HG03521 (cell line): ENCODE measurements at regions not wholly inside any gene's neighbourhood (a gene's known extent, or its start where the extent isn't known, plus 50 kb on each side); places are given as distances from the start of the nearest gene placed in this dataset.
"Not testable (repeated sequence)": the region's sequence is repeated elsewhere in the genome, so short reads cannot be mapped to it uniquely, and the experiment has no call there.

ENCODE experiments used
- ATAC-seq: cut with Tn5 transposase; IDR thresholded peaks from one replicate; pipeline ENCODE4 v1.9.1; 2021; ENCODE audit warnings: mild to moderate bottlenecking, moderate library complexity; ENCODE audit not compliant: unreplicated experiment

GRCh38 chr7:21304808-21305375 is 123.0 kb upstream of the SP4 start:
- no peak for ATAC-seq

- ATAC-seq = no peak
Observed at GRCh38 chr7:21305455-21306235, 122.2 kb upstream of the SP4 start.

- no peak for ATAC-seq
Observed at GRCh38 chr7:21314954-21315353, 112.9 kb upstream of the SP4 start.

- no peak for ATAC-seq
Observed at GRCh38 chr7:21317966-21318915, 109.6 kb upstream of the SP4 start.

- ATAC-seq = no peak
Observed at GRCh38 chr7:21318916-21319270, 109.0 kb upstream of the SP4 start.

- no peak for ATAC-seq
Observed at GRCh38 chr7:21326241-21326640, 101.6 kb upstream of the SP4 start.

GRCh38 chr7:21326921-21327320 is 101.0 kb upstream of the SP4 start:
- ATAC-seq = no peak

- no peak for ATAC-seq
Observed at GRCh38 chr7:21327422-21328409, 100.2 kb upstream of the SP4 start.

GRCh38 chr7:21330462-21331178 is 97.3 kb upstream of the SP4 start:
- no peak for ATAC-seq

GRCh38 chr7:21334906-21335305 is 93.0 kb upstream of the SP4 start:
- no peak for ATAC-seq

GRCh38 chr7:21336743-21337142 is 91.1 kb upstream of the SP4 start:
- ATAC-seq = no peak

- ATAC-seq = no peak
Observed at GRCh38 chr7:21338728-21339164, 89.1 kb upstream of the SP4 start.

GRCh38 chr7:21344900-21345299 is 83.0 kb upstream of the SP4 start:
- ATAC-seq = not testable (repeated sequence)

GRCh38 chr7:21345361-21345760 is 82.5 kb upstream of the SP4 start:
- no peak for ATAC-seq

GRCh38 chr7:21346297-21346696 is 81.6 kb upstream of the SP4 start:
- ATAC-seq = no peak

- ATAC-seq = peak; percentile 72
Observed at GRCh38 chr7:21352540-21353387, 75.1 kb upstream of the SP4 start.

GRCh38 chr7:21353388-21353780 is 74.5 kb upstream of the SP4 start:
- no peak for ATAC-seq

GRCh38 chr7:21354284-21354683 is 73.6 kb upstream of the SP4 start:
- ATAC-seq = no peak

GRCh38 chr7:21355406-21355874 is 72.4 kb upstream of the SP4 start:
- ATAC-seq = peak; percentile 81
